ENCODE measurements at regions not wholly inside any gene's neighbourhood (a gene's known extent, or its start where the extent isn't known, plus 50 kb on each side); places are given as distances from the start of the nearest gene placed in this dataset.
"Not testable (repeated sequence)": the region's sequence is repeated elsewhere in the genome, so short reads cannot be mapped to it uniquely, and the experiment has no call there.

DNA sequence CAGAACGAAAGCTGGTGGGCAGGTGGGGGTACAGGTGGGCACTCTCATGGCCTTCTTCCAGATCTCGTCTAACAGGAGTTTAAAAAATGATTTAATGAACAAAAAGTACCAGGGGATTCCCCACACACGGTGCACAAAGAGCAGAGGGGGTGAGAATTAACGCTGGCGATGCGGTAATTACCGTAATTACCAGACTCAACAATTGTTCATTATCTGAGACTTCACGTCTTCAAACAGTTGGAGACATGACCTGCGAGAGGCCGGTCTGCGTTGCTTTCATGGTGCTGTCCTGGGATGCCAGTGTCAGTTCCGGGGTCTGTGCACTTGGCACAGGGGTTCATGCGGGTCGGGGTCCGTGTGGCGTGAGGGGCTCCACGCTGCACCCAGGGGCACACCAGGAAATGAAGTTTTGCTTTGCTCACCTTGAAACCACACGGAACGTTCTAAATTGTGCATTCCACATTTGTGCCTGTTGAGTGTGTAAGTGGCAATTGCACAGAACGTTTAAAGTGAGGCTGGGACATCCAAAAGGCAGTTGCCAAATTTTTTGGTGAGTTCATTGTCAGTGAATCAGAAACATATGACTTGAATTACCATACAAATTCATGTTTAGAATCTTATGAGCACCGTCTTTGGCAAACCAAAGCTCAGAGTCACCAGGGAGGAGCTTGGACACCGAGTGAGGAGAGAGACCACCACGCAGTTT, 256.4 kb upstream of the IRX1 start:
- DNase-seq: no peak

DNA sequence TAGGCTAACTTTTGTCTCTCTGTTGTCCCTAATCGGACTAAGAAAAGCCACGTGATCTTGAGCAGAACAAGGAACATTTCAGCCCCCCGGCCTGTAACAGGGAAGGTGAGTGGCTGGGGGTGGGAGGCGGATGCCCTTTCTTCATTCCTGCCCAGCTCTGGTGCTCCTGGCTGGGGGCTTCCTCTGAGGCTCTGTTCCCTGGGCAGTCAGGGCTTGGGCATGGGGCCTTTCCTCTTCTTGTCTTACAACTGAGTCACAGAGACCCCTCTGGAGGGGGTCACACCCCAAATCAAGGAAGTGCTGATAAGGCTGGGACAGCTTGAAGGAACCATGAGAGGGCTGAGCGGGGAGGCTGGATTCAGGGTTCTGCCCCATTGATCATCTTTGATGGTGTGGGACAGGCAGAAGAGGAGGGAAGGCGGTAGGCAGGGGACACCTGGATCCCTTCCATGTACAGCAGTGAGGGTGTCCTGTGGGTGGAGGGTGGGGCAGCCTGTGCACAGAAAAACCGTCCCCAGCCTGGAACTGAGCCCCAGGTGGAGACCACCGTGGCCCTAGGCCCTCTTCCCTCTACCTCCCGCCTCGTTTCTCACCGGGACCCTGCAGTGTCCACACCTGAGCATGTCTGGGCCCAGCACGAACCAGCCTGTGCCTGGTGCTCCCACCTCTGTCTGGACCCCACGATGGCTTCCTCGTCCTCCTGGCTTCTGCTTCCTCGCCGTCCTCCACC, 257.7 kb upstream of the IRX1 start:
- no peak for DNase-seq

GRCh38 chr5:3336666-3337065, 259.0 kb upstream of the IRX1 start:
- no peak for DNase-seq

DNA sequence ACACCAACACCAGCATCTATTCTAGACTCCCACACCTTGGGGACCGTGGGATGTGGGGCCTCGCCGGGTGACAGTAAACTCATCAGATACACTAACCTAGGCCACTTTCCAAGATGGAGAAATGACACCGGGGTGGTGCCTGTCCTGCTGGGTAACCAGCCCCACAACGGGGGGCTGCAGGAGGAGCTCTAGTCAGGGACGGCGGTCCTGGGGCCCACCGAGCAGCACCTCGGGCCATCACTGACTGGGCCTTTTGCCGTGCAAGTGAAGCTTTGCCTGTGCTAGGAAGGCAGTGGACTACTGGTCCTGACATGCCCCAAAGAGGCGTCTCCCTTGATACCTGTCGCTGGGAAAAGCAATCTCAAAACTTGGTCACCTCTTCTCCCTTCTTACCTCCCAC, 260.3 kb upstream of the IRX1 start:
- DNase-seq: no peak

DNA sequence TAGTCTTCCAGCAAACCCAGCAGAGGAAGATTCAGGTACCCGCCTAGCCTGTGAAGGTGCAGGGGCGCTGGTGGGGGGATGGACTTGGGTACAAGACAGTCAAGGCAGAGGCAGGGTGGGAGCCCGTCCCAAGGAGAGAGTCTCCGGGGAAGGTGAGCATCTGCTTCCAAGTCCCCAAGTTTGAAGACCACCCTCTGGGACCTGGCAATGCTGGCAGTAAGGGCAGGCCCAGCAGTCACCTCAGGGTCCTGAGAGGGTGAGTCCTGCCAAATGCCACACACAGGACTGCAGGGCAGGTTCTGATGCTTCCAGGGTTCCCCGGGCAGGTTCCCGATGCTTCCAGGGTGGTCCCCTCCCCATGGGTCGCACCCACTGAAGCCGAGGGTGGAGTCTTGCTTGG, 261.8 kb upstream of the IRX1 start:
- no peak for DNase-seq

- DNase-seq: no peak
Measured at GRCh38 chr5:3333105-3333504, 262.5 kb upstream of the IRX1 start.

DNA sequence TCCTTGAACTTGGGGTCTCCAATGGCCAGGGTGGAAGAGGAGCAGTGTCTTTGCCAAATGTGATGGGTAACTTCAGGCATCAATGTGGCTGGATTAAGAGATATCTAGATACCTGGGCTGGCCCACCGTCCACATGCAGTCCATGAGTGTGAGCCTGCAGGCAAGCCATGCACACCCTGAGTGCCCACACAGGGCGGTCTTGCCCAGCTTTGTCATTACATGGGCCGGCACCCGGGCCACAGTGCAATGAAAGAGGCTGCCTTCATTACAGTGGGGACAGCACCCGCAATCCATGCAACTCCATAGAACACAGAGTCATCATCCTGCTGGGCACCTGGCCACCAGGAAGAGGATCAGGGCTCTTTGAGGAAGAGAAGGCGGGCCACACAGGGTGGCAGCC, 263.8 kb upstream of the IRX1 start:
- no peak for DNase-seq

GRCh38 chr5:3330442-3330841, 265.2 kb upstream of the IRX1 start:
- no peak for DNase-seq

GRCh38 chr5:3329427-3329826, 266.2 kb upstream of the IRX1 start:
- no peak for DNase-seq

DNA sequence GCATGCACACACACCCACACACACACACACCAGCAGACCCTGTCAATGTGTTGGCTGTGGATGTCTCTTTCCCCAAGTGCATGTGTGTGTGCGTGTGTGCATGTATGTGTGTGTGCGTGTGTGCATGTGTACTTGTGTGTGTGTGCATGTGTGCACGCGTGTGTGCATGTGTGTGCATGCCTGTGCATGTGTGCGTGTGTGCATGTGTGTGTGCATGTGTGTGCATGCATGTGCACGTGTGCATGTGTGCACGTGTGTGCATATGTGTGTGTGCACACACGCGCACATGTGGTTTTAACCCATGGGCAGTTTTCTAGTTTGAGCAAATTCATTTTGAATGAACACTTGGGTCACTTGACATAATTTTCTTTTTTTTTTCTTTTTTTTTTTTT, 268.8 kb upstream of the IRX1 start:
- no peak for DNase-seq

DNA sequence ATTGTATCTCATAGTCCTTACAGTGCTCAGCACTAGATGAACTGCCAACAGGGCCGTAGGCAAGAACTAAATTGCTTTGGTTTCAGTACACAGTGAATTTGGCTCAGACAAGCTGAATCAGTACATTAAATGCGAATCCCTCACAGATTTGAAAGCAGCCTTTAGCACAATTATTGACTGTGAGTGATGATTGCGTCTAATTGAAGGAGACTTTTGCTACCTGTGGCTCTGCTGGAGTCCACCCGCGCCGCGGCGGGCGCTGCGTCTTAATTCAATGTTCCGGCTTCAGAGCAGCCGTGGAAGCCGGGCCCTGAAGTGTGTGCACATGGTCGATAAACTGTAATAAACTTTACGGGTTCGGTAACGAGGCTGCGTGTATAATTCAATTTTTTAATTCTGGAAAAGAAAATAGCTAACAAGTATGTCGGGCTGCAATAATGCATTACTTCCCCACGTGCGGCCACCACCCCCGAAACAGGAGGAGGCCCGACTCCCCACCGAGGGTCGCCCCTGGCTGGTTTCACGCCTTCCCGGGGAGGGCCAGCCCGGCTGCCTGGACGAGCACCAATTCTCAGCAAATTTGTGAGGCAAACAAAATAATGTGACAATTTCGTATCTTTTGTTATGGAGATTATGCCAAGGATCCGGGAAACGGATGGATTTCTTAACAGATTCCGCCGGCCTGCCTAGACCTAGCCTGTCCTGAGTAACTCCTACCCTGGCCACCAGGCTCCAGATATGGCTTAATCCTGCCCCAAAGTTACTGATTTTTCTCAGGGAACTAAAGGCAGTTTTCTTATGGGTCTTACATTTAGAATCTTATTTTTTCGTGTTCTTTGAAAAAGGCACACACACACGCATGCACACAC, 269.4 kb upstream of the IRX1 start:
- no peak for DNase-seq

- no peak for DNase-seq
Measured at GRCh38 chr5:3325201-3325971, 270.2 kb upstream of the IRX1 start.

- no peak for DNase-seq
Measured at GRCh38 chr5:3324421-3325101, 271.1 kb upstream of the IRX1 start.

DNA sequence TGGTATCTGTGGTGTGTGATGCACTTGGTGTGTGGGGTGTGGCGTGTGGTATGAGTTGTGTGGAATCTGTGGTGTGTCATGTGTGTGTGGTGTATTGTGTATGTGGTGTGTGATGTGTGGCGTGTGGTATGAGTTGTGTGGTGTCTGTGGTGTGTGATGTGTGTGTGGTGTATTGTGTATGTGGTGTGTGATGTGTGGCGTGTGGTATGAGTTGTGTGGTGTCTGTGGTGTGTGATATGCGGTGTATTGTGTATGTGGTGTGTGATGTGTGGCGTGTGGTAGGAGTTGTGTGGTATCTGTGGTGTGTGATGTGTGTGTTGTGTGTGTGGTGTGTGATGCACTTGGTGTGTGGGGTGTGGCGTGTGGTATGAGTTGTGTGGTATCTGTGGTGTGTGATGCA, 271.7 kb upstream of the IRX1 start:
- not testable (repeated sequence) for DNase-seq

DNA sequence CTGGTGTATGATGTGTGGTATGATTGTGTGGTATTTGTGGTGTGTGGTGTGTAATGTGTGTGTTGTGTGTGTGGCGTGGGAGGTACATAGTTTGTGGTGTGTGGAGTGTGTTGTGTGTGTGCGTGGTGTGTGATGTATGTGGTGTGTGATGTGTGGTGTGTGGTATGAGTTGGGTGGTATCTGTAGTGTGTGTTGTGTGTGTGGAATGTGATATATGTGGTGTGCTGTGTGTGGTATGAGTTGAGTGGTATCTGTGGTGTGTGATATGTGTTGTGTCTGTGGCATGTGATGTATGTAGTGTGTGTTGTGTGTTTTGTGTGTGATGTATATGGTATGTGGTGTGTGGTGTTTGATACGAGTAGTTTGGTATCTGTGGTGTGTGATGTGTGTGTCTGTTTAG, 272.5 kb upstream of the IRX1 start:
- DNase-seq: no peak

GRCh38 chr5:3322642-3323041, 273.0 kb upstream of the IRX1 start:
- no peak for DNase-seq

- no peak for DNase-seq
Measured at GRCh38 chr5:3321923-3322322, 273.7 kb upstream of the IRX1 start.

- no peak for DNase-seq
Measured at GRCh38 chr5:3321119-3321760, 274.4 kb upstream of the IRX1 start.

- DNase-seq: no peak
Measured at GRCh38 chr5:3320317-3320875, 275.2 kb upstream of the IRX1 start.

GRCh38 chr5:3317051-3317795, 278.4 kb upstream of the IRX1 start:
- DNase-seq: no peak

DNA sequence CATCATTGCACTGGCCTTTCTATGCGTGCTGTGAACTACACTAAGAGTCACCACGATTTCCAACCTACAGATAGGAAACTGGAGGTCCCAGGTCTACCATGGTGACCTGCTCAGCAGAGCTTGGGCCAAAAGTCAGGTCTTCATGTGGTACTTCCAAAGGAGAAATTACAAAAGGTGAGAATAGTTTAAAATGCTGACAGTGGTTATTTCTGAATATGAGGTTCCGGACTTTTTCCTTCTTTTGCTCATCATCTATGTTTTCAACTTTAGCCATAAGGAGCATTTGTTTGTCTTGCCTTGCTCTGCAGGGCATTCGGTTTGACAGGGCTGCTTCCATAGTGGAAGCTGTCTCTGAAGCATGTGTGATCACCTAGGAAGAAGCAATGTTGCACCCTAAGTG, 282.1 kb upstream of the IRX1 start:
- DNase-seq: no peak

Measured in activated CD4-positive, CD25-positive, alpha-beta regulatory T cell (primary cell).